ENCODE measurements at regions not wholly inside any gene's neighbourhood (a gene's known extent, or its start where the extent isn't known, plus 50 kb on each side); places are given as distances from the start of the nearest gene placed in this dataset.
A peak's percentile ranks its signal among the peaks of the same experiment; 100 is the strongest.

GRCh38 chr1:148334339-148335130 lies 148.6 kb downstream of the PPIAL4G start (continued):
- TF ChIP-seq KLF15 (CRISPR knock-in tag; IDR thresholded peaks at IDR 0.05; ENCODE audit: borderline replicate concordance) (no peak), KDM2A (CRISPR knock-in tag; IDR thresholded peaks at IDR 0.05; ENCODE audit: borderline replicate concordance, low read depth) (0 out of 2 replicates have a peak, but pooled peaks have one; percentile 37), CENPT (CRISPR knock-in tag; IDR thresholded peaks at IDR 0.05; ENCODE audit: low read depth) (no peak), GPN1 (CRISPR knock-in tag; IDR thresholded peaks at IDR 0.05; ENCODE audit: borderline replicate concordance) (no peak), TGIF2 (CRISPR knock-in tag; IDR thresholded peaks at IDR 0.05) (no peak), KDM6A (CRISPR knock-in tag; IDR thresholded peaks at IDR 0.05; ENCODE audit: low read depth) (no peak), MTERF4 (CRISPR knock-in tag; IDR thresholded peaks at IDR 0.05) (no peak), ZNF382 (CRISPR knock-in tag; IDR thresholded peaks at IDR 0.05; ENCODE audit: borderline replicate concordance) (no peak), POLR2A (IDR thresholded peaks at IDR 0.05; ENCODE audit: insufficient read depth in 1 of 2, low read depth in 2 of 2, low read length in 2 of 2) (peak; percentile 93 to 100), ZNF616 (CRISPR knock-in tag; IDR thresholded peaks at IDR 0.05; ENCODE audit: low read depth) (no peak), NONO (IDR thresholded peaks at IDR 0.05) (no peak), NONO (CRISPR knock-in tag; conservative IDR thresholded peaks at IDR 0.05) (no peak), SIX4 (CRISPR knock-in tag; IDR thresholded peaks at IDR 0.05) (no peak), ZNF598 (CRISPR knock-in tag; IDR thresholded peaks at IDR 0.05; ENCODE audit: borderline replicate concordance) (0 out of 2 replicates have a peak, but pooled peaks have one; percentile 25), ARID3A (IDR thresholded peaks at IDR 0.05; ENCODE audit: low read depth, low read length) (no peak), REL (CRISPR knock-in tag; conservative IDR thresholded peaks at IDR 0.05) (no peak), KLF9 (CRISPR knock-in tag; IDR thresholded peaks at IDR 0.05; ENCODE audit: low read depth) (no peak), ZNF549 (CRISPR knock-in tag; IDR thresholded peaks at IDR 0.05) (no peak), CTCF (CRISPR knock-in tag; IDR thresholded peaks at IDR 0.05) (no peak), ZFX (CRISPR knock-in tag; IDR thresholded peaks at IDR 0.05; ENCODE audit: low read depth) (no peak), TEAD3 (CRISPR knock-in tag; optimal IDR thresholded peaks at IDR 0.05; ENCODE audit: borderline replicate concordance) (peak; percentile 27), DDIT3 (CRISPR knock-in tag; IDR thresholded peaks at IDR 0.05) (no peak), NAIF1 (CRISPR knock-in tag; IDR thresholded peaks at IDR 0.05; ENCODE audit: borderline replicate concordance) (no peak), ZNF501 (CRISPR knock-in tag; IDR thresholded peaks at IDR 0.05) (no peak), NRL (CRISPR knock-in tag; IDR thresholded peaks at IDR 0.05; ENCODE audit: borderline replicate concordance) (0 out of 2 replicates have a peak, but pooled peaks have one; percentile 30)
